Stimulated activated CD4-positive, alpha-beta T cell treated with anti-CD3 and anti-CD28 coated beads, Interleukin-15, amount 100 ng/mL, for 1 hour (primary cell): ENCODE measurements at regions not wholly inside any gene's neighbourhood (a gene's known extent, or its start where the extent isn't known, plus 50 kb on each side); places are given as distances from the start of the nearest gene placed in this dataset.
"Not testable (repeated sequence)": the region's sequence is repeated elsewhere in the genome, so short reads cannot be mapped to it uniquely, and the experiment has no call there.

Experiments
- DNase-seq, 2 donors: peaks; one replicate each; pipeline ENCODE4 v3.0.0-alpha.2; 2020; ENCODE audit warnings: low read depth in 1 of 2, low spot score in 1 of 2

GRCh38 chr14:105581551-105582341, 55.4 kb downstream of the TMEM121 start:
- DNase-seq = no peak

- DNase-seq = no peak
Observed at GRCh38 chr14:105582639-105583038, 56.3 kb downstream of the TMEM121 start.

- not testable (repeated sequence) for DNase-seq
Observed at GRCh38 chr14:105583914-105584313, 57.5 kb downstream of the TMEM121 start.

- not testable (repeated sequence) for DNase-seq
Observed at GRCh38 chr14:105585290-105585689, 58.9 kb downstream of the TMEM121 start.

- DNase-seq = not testable (repeated sequence)
Observed at GRCh38 chr14:105585722-105586121, 59.3 kb downstream of the TMEM121 start.

- DNase-seq = not testable (repeated sequence)
Observed at GRCh38 chr14:105586144-105586872, 59.9 kb downstream of the TMEM121 start.

GRCh38 chr14:105587034-105587433, 60.7 kb downstream of the TMEM121 start:
- not testable (repeated sequence) for DNase-seq

GRCh38 chr14:105587482-105588235, 61.3 kb downstream of the TMEM121 start:
- DNase-seq = not testable (repeated sequence)

GRCh38 chr14:105588236-105588860, 62.0 kb downstream of the TMEM121 start:
- DNase-seq = no peak

GRCh38 chr14:105589161-105589925, 63.0 kb downstream of the TMEM121 start:
- DNase-seq = no peak

GRCh38 chr14:105589926-105590185, 63.5 kb downstream of the TMEM121 start:
- not testable (repeated sequence) for DNase-seq

GRCh38 chr14:105591052-105591451, 64.7 kb downstream of the TMEM121 start:
- DNase-seq = no peak

- DNase-seq = not testable (repeated sequence)
Observed at GRCh38 chr14:105591792-105592341, 65.5 kb downstream of the TMEM121 start.

- not testable (repeated sequence) for DNase-seq
Observed at GRCh38 chr14:105592646-105593045, 66.3 kb downstream of the TMEM121 start.

- not testable (repeated sequence) for DNase-seq
Observed at GRCh38 chr14:105595346-105595745, 69.0 kb downstream of the TMEM121 start.

- not testable (repeated sequence) for DNase-seq
Observed at GRCh38 chr14:105596374-105596773, 70.0 kb downstream of the TMEM121 start.

GRCh38 chr14:105598040-105598763, 71.8 kb downstream of the TMEM121 start:
- not testable (repeated sequence) for DNase-seq

- not testable (repeated sequence) for DNase-seq
Observed at GRCh38 chr14:105598925-105599586, 72.7 kb downstream of the TMEM121 start.
